SU-DHL-6 (cell line): ENCODE measurements at regions not wholly inside any gene's neighbourhood (a gene's known extent, or its start where the extent isn't known, plus 50 kb on each side); places are given as distances from the start of the nearest gene placed in this dataset.

Source experiments
- H2AFZ ChIP-seq: fragments of 200-600 bp; sonication (generic); 2 replicates; pipeline ENCODE4 v1.6.1; 2014; ENCODE audit warnings: low read depth, mild to moderate bottlenecking, moderate library complexity, mixed read lengths, antibody characterized with exemption, low read length; ENCODE audit not compliant: severe bottlenecking
- H3F3A ChIP-seq: fragments of 200-600 bp; shearing (Covaris generic); 2 replicates; pipeline ENCODE4 v1.6.0; 2016; ENCODE audit warnings: antibody characterized with exemption, mild to moderate bottlenecking; ENCODE audit not compliant: insufficient read depth
- H3K27ac ChIP-seq: fragments of 200-600 bp; sonication (generic); 2 replicates; pipeline ENCODE4 v1.5.1; 2016; ENCODE audit warnings: low read depth, mild to moderate bottlenecking, low read length, moderate library complexity, mixed read lengths
- H3K27me3 ChIP-seq: fragments of 200-600 bp; sonication (generic), shearing (Covaris generic); 2 replicates; pipeline ENCODE4 v1.6.0; 2014; ENCODE audit warnings: mild to moderate bottlenecking, low read length
- H3K36me3 ChIP-seq: fragments of 200-600 bp; sonication (generic); 2 replicates; pipeline ENCODE4 v1.6.1; 2014; ENCODE audit warnings: mild to moderate bottlenecking, low read length, mixed read lengths
- H3K4me2 ChIP-seq: fragments of 300-600, 200-600 bp; shearing (Covaris generic), sonication (generic); 2 replicates; pipeline ENCODE4 v1.6.0; 2014; ENCODE audit warnings: low read length, low read depth, mild to moderate bottlenecking; ENCODE audit not compliant: poor library complexity, severe bottlenecking
- H3K4me3 ChIP-seq: fragments of 200-600 bp; sonication (generic); 2 replicates; pipeline ENCODE4 v1.5.1; 2014; ENCODE audit warnings: antibody characterized with exemption, low read length, mild to moderate bottlenecking, mixed read lengths; ENCODE audit not compliant: insufficient read depth, poor library complexity, severe bottlenecking
- H3K79me2 ChIP-seq: fragments of 200-600 bp; sonication (generic); 2 replicates; pipeline ENCODE4 v1.6.1; 2014; ENCODE audit warnings: mild to moderate bottlenecking, low read length, moderate library complexity; ENCODE audit not compliant: insufficient read depth
- H3K9ac ChIP-seq: fragments of 200-600 bp; sonication (generic); 2 replicates; pipeline ENCODE4 v1.7.0; 2014; ENCODE audit warnings: mild to moderate bottlenecking, low read length
- H3K9me2 ChIP-seq: fragments of 200-600 bp; sonication (generic); replicated peaks from 2 replicates; pipeline ENCODE4 v1.6.1; 2014; ENCODE audit warnings: low read length; ENCODE audit not compliant: insufficient read depth
- H3K9me3 ChIP-seq: fragments of 200-600 bp; sonication (generic); 2 replicates; pipeline ENCODE4 v1.6.1; 2014; ENCODE audit warnings: low read length, mixed read lengths; ENCODE audit not compliant: insufficient read depth
- H4K20me1 ChIP-seq: fragments of 200-600 bp; sonication (generic); 2 replicates; pipeline ENCODE4 v1.6.1; 2014; ENCODE audit warnings: low read depth, mild to moderate bottlenecking, antibody characterized with exemption, low read length, moderate library complexity, mixed read lengths
- EZH2phosphoT487 ChIP-seq: fragments of 200-600 bp; sonication (generic), shearing (Covaris generic); conservative IDR thresholded peaks from 2 replicates; pipeline ENCODE4 v1.6.1; 2018; ENCODE audit warnings: mild to moderate bottlenecking, antibody characterized with exemption, low read length, moderate library complexity, mixed read lengths
- TF ChIP-seq, protein P1 (sequence below): fragments of 200-600 bp; sonication (generic); IDR thresholded peaks from one replicate; pipeline ENCODE4 v1.5.1; 2017; ENCODE audit warnings: antibody characterized with exemption, mild to moderate bottlenecking, low read length, moderate library complexity; ENCODE audit not compliant: insufficient read depth, poor library complexity, severe bottlenecking

DNA sequence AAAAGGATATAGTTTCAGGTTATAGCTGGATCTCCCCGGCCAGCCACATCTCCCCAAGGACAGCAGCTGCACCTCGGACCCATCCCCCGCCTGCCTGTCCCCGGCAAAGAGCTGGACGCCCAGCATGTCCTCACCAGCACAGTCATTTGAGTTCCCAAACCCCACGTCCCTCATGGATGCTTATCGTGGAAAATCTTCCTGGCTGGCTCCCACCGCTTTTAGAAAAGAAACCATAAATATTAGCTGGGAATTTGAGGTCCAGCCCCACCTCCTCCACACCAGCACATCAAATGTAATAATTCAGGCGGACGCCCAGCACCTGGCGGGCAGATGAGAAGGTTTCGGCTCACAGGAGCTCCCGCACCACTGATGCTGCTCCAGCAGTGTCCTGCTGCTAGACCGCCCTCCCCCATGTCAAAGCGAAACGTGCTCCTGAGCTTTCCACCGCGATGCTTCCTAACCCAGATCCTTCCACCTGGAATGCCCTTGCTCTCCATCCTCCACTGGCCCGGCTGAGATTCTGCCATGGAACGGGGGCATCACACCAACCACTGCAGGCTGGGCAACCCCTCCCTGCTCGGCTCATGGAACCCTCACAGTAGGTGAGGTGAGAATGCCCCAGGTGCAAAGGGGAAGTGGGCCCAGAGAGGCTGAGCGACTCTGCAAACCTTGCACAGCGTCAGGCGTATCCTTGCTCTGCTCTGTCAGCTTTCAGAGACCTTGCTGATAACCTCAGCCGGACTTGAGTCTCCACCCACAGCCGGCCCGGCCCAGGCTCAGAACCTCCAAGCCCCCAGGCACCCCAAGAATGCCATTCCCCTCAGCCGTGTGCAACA, 71.5 kb upstream of the GPC1 start:
- no peaks in the 10 kb centered on the region for H3K79me2 ChIP-seq
- no peak overlapping the region for H3K9ac ChIP-seq
- no peaks in the 10 kb centered on the region for H3K9me2 ChIP-seq
- no peak for TF ChIP-seq EZH2phosphoT487
- TF ChIP-seq, protein P1, sequence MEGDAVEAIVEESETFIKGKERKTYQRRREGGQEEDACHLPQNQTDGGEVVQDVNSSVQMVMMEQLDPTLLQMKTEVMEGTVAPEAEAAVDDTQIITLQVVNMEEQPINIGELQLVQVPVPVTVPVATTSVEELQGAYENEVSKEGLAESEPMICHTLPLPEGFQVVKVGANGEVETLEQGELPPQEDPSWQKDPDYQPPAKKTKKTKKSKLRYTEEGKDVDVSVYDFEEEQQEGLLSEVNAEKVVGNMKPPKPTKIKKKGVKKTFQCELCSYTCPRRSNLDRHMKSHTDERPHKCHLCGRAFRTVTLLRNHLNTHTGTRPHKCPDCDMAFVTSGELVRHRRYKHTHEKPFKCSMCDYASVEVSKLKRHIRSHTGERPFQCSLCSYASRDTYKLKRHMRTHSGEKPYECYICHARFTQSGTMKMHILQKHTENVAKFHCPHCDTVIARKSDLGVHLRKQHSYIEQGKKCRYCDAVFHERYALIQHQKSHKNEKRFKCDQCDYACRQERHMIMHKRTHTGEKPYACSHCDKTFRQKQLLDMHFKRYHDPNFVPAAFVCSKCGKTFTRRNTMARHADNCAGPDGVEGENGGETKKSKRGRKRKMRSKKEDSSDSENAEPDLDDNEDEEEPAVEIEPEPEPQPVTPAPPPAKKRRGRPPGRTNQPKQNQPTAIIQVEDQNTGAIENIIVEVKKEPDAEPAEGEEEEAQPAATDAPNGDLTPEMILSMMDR = no peak
- no peaks in the 10 kb centered on the region for H3K27me3 ChIP-seq
- H3F3A ChIP-seq = no peaks in the 10 kb centered on the region
- H3K4me2 ChIP-seq = no peak overlapping the region
- no peaks in the 10 kb centered on the region for H3K36me3 ChIP-seq
- no peak overlapping the region for H3K27ac ChIP-seq
- H2AFZ ChIP-seq = no peak overlapping the region
- H3K9me3 ChIP-seq = no peaks in the 10 kb centered on the region
- no peak overlapping the region for H3K4me3 ChIP-seq
- H4K20me1 ChIP-seq = no peaks in the 10 kb centered on the region

DNA sequence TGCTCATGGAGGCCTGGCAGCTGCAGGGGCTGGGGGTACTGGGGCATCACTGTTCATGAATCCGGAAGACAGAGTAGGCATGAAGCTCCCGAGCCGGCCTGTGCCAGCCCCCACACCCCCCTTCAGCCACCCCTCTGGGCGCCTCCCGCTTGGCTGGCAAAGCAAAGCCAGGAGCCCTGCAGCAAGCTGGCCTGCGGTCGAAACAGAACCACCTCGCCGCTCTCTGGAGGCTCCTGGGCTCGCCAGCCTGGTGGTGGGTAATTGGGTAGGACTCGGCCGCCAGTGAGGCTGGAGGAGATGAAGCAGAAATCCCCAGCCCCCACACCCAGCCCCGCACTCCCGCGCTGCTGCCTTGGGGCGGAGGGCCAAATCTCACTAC, 70.9 kb upstream of the GPC1 start:
- Histone ChIP-seq H3K9me3 (no peaks in the 10 kb centered on the region), H4K20me1 (no peaks in the 10 kb centered on the region), H3K27me3 (no peaks in the 10 kb centered on the region), H3K9me2 (no peaks in the 10 kb centered on the region), H3K79me2 (no peaks in the 10 kb centered on the region), H2AFZ (no peak overlapping the region), H3K9ac (no peak overlapping the region), H3K36me3 (no peaks in the 10 kb centered on the region), H3K4me3 (no peak overlapping the region), H3K27ac (no peak overlapping the region), H3K4me2 (no peak overlapping the region), H3F3A (no peaks in the 10 kb centered on the region)
- TF ChIP-seq, protein P1 = no peak
- TF ChIP-seq EZH2phosphoT487 = no peak

DNA sequence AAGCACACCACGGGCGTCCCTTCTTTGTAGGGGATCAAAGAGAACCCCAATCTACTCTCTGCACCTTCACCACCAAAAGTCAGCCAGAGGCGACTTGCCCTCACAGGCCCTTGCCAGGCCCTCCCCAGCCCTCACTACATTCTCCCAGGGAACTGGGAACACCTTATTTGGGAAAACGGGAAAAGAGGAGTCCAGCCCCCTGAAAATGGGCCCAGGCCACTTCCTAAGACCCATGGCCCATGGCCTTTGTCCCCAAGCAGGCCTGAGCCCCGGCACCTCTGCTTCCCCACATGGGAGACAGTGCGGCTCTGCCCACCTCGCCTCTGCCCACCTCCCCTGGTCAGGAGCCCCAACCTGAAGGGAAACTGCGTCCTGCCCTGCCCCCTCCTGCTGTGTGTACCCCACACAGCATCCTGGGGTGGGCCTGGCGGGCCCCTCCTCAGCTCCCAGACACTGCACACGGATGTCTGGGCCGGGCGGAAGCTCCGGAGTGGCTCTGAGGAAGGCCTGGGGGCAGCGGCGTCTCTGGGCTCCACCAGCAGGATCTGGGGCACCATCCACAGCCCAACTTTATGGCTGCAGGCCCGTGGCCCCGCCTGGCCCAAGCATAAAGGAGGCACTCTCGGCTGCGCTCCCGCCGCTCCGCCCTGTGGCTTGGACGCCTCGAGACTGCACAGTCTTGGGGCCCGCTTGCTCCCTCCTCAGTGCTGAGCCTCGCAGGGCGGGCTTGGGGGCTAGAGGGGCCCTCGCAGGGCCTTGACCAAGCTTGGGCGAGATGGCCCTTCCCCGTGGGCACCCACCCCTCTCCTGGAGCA, 70.3 kb upstream of the GPC1 start:
- no peak overlapping the region for H3K9ac ChIP-seq
- no peaks in the 10 kb centered on the region for H3K9me2 ChIP-seq
- H3K27ac ChIP-seq = no peak overlapping the region
- H2AFZ ChIP-seq = no peak overlapping the region
- no peaks in the 10 kb centered on the region for H3K36me3 ChIP-seq
- no peaks in the 10 kb centered on the region for H3K9me3 ChIP-seq
- H3K4me2 ChIP-seq = no peak overlapping the region
- no peaks in the 10 kb centered on the region for H4K20me1 ChIP-seq
- no peak for TF ChIP-seq EZH2phosphoT487
- no peaks in the 10 kb centered on the region for H3K27me3 ChIP-seq
- no peak overlapping the region for H3K4me3 ChIP-seq
- no peaks in the 10 kb centered on the region for H3K79me2 ChIP-seq
- no peaks in the 10 kb centered on the region for H3F3A ChIP-seq

DNA sequence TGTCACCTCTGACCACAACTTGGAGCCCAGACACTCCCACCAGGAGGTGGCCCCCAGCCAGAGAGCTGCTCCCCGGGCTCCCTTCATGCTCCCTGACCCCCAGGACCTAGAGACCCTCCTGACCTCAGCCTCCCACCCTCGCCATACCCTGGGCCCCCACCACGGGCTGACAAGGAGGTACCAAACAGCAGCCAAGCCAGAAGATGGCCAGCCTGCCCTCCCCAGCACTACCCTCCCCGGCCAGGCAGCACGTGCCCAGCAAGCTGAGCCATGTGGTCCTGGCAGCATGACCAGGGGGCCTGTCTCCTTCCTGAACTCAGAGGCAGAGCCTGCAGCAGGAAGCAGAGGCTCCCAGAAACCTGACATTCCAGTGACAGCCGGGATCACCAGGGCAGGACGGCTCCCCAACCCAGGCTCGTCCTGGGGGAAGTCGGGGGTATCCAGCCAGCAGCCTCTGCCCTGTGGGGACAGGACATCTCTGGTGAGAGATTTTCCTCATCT, 69.4 kb upstream of the GPC1 start:
- Histone ChIP-seq H3K4me2 (no peak overlapping the region), H3K36me3 (no peaks in the 10 kb centered on the region), H3K4me3 (no peak overlapping the region), H3K27me3 (no peaks in the 10 kb centered on the region), H3K79me2 (no peaks in the 10 kb centered on the region), H3K27ac (no peak overlapping the region), H3F3A (no peaks in the 10 kb centered on the region), H4K20me1 (no peaks in the 10 kb centered on the region), H3K9me2 (no peaks in the 10 kb centered on the region), H2AFZ (no peak overlapping the region), H3K9me3 (no peaks in the 10 kb centered on the region), H3K9ac (no peak overlapping the region)
- TF ChIP-seq EZH2phosphoT487 = no peak
- TF ChIP-seq, protein P1 = no peak
